GM12864 (cell line): ENCODE measurements at regions not wholly inside any gene's neighbourhood (a gene's known extent, or its start where the extent isn't known, plus 50 kb on each side); places are given as distances from the start of the nearest gene placed in this dataset.

Source experiments
- DNase-seq: peaks from one replicate; pipeline ENCODE4 v3.0.0-alpha.2; 2011; ENCODE audit warnings: low read depth
- H3K4me3 ChIP-seq: 2 replicates; pipeline ENCODE4 v1.5.1; 2011; ENCODE audit warnings: mild to moderate bottlenecking, low read depth, low read length, control low read depth
- CTCF ChIP-seq: IDR thresholded peaks from 2 replicates; pipeline ENCODE4 v1.5.1; 2011; ENCODE audit warnings: low read depth, mild to moderate bottlenecking, moderate library complexity, low read length, control low read depth, inconsistent platforms; ENCODE audit errors: missing control alignments

GRCh38 chr22:25508761-25509321, 55.6 kb upstream of the GRK3 start:
- no peak for DNase-seq
- no peak for TF ChIP-seq CTCF
- no peak overlapping the region for H3K4me3 ChIP-seq

GRCh38 chr22:25509374-25509791, 55.1 kb upstream of the GRK3 start:
- TF ChIP-seq CTCF = no peak
- no peak for DNase-seq
- no peak overlapping the region for H3K4me3 ChIP-seq

- no peak overlapping the region for H3K4me3 ChIP-seq
- DNase-seq = no peak
- no peak for TF ChIP-seq CTCF
These were observed 53.6 kb upstream of the GRK3 start for GRCh38 chr22:25510876-25511275.

- DNase-seq = no peak
- H3K4me3 ChIP-seq = no peak overlapping the region
- TF ChIP-seq CTCF = no peak
These were observed 52.8 kb upstream of the GRK3 start for GRCh38 chr22:25511725-25512124.

- no peak for DNase-seq
- TF ChIP-seq CTCF = no peak
These were observed 49.9 kb upstream of the GRK3 start for GRCh38 chr22:25514436-25515180.

More at GRCh38 chr22:25514436-25515180, 49.9 kb upstream of the GRK3 start:
- no peak overlapping the region for H3K4me3 ChIP-seq
